Esophagus (tissue), 2 donors: ENCODE measurements at regions not wholly inside any gene's neighbourhood (a gene's known extent, or its start where the extent isn't known, plus 50 kb on each side); places are given as distances from the start of the nearest gene placed in this dataset.

ENCODE experiments used
- H3K27ac ChIP-seq, 2 donors: one replicate each; pipeline ENCODE4 v1.5.1; 2013; ENCODE audit warnings: low read depth in 2 of 2, mild to moderate bottlenecking in 2 of 2, inconsistent platforms in 1 of 2, low read length in 1 of 2, moderate library complexity in 1 of 2
- H3K27me3 ChIP-seq, 2 donors: one replicate each; pipeline ENCODE4 v1.6.1; 2013; ENCODE audit warnings: low read length in 2 of 2, control low read depth in 1 of 2, mild to moderate bottlenecking in 1 of 2; ENCODE audit not compliant: insufficient read depth in 2 of 2, control insufficient read depth in 1 of 2
- H3K36me3 ChIP-seq, 2 donors: one replicate each; pipeline ENCODE4 v1.6.1; 2013; ENCODE audit warnings: low read length in 1 of 2; ENCODE audit not compliant: control insufficient read depth in 2 of 2, insufficient read depth in 2 of 2
- H3K4me1 ChIP-seq, 2 donors: one replicate each; pipeline ENCODE4 v1.6.1; 2013; ENCODE audit warnings: low read length in 1 of 2; ENCODE audit not compliant: control insufficient read depth in 2 of 2, insufficient read depth in 2 of 2
- H3K4me3 ChIP-seq, 2 donors: one replicate each; pipeline ENCODE4 v1.5.1; 2013; ENCODE audit warnings: low read length in 2 of 2, mild to moderate bottlenecking in 2 of 2, low read depth in 1 of 2, moderate library complexity in 1 of 2
- H3K9me3 ChIP-seq, 2 donors: one replicate each; pipeline ENCODE4 v1.6.1; 2013; ENCODE audit warnings: mild to moderate bottlenecking in 2 of 2, low read depth in 1 of 2, low read length in 1 of 2, moderate library complexity in 1 of 2; ENCODE audit not compliant: control insufficient read depth in 2 of 2, insufficient read depth in 1 of 2
- WGBS, 2 donors: extraction: QIAGEN DNeasy Blood & Tissue Kit; methylation state at CpG; one replicate each; pipeline ENCODE4 v1.1.7; 2013; 5-methylcytosine and 5-hydroxymethylcytosine counted together
- donor health status: healthy with polysubstance abuse.
- donor health status: Bipolar disorder and iron deficiency.

DNA sequence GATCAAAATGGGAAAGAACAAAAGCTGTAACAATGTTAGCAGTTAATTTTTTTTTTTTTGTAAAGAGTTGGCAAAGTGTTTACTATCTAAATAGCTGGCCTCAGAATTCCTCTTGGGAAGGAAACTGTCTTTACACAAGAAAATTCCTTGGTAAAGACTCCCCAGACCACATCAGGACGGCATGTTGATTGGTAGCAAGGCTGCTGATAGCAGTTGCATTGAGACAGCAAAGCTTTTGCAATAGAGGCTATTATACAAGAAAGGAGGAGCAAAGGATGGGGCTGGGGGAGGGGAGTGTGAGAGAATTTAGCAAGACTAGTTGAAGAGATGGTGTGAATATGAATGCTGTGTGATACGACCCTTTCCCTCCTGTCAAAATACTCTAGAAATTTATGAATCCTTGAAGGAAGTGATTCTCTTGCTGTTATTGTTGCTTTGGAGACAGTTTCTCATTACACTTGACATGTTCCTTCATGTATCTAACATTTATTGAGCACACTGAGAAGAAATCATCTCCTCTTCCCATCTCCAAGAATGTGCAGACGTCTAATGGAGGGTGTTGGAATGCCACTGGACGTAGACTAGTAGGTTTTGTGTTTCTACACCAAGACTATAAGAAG is 355.6 kb downstream of the SIPA1L2 start:
- WGBS, 2 donors, result 49 to 68% methylated on average over 4 of the region's 4 CpGs
- no peaks in the 10 kb centered on the region for H3K9me3 ChIP-seq
- H3K4me1 ChIP-seq, result peaks cover 5% of the 10 kb centered on the region in 2 donors
- no peak overlapping the region for H3K4me3 ChIP-seq
- H3K27ac ChIP-seq, result no peak overlapping the region
- no peaks in the 10 kb centered on the region for H3K36me3 ChIP-seq
- H3K27me3 ChIP-seq, result no peaks in the 10 kb centered on the region

GRCh38 chr1:232273011-232273410 is 356.9 kb downstream of the SIPA1L2 start:
- Histone ChIP-seq H3K9me3 (no peaks in the 10 kb centered on the region), H3K36me3 (no peaks in the 10 kb centered on the region), H3K27ac (no peak overlapping the region), H3K27me3 (no peaks in the 10 kb centered on the region), H3K4me3 (no peak overlapping the region), H3K4me1 (peaks cover 0 to 5% of the 10 kb centered on the region in 2 donors)
- WGBS, 2 donors, result 28 to 55% methylated on average over 4 of the region's 4 CpGs

DNA sequence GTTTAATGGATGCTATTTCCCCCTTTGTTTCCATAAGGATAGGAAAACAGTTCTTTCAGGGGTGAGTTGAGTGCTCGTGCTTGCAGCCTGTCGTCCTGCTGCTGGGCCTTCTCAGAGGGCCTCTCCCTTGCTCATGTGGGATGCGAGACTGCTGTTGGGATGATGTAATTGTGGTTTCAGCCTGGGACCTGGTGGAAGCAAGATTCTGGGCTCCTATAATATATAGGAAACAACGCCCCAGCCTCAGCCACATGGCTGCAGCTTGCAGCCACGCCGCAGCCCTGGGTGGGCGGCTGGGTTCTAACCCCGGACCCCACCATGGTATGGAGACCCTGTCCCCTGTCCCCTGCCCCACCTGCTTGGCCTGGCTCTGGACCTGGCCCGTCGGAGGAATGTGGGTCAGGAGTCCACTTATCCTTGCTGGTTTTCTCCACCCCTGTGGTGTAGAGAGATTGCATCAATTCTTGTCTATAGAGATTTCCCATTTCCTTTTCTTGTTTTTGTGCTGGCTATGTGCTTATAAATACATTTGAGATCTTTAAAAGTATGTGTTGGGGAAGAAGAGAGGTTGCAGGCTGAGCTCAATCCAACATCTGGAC is 357.8 kb downstream of the SIPA1L2 start:
- Histone ChIP-seq H3K36me3 (no peaks in the 10 kb centered on the region), H3K4me3 (no peak overlapping the region), H3K27ac (no peak overlapping the region), H3K27me3 (no peaks in the 10 kb centered on the region), H3K4me1 (peaks cover 0 to 5% of the 10 kb centered on the region in 2 donors), H3K9me3 (no peaks in the 10 kb centered on the region)
- WGBS, 2 donors, result 85% methylated on average over 10 of the region's 10 CpGs

- Histone ChIP-seq H3K27ac (no peak overlapping the region), H3K36me3 (no peaks in the 10 kb centered on the region), H3K27me3 (no peaks in the 10 kb centered on the region), H3K4me3 (no peak overlapping the region), H3K4me1 (peaks cover 0 to 5% of the 10 kb centered on the region in 2 donors), H3K9me3 (no peaks in the 10 kb centered on the region)
These were observed 358.6 kb downstream of the SIPA1L2 start for GRCh38 chr1:232271299-232271698.

DNA sequence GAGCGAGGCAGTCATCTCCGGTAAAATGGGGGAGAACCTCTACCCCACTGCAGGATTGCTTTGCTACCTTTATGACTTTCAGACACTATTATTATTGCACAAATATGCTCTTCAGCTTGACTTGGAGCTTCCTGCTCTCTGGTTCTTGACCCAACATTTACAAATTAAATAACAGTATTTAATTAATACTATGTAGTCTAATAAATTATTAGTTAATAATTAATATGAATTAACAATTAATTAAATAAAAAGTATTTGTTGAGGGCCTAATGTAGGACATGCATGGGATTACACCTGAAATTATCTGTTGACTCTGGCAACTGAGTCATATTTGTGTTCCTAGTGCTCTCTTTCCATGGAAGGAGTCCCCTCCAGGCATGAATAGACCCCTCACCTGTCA is 359.9 kb downstream of the SIPA1L2 start:
- Histone ChIP-seq H3K27ac (no peak overlapping the region), H3K27me3 (no peaks in the 10 kb centered on the region), H3K4me1 (peaks cover 0 to 5% of the 10 kb centered on the region in 2 donors), H3K9me3 (no peaks in the 10 kb centered on the region), H3K36me3 (no peaks in the 10 kb centered on the region), H3K4me3 (no peak overlapping the region)
- 94 to 95% methylated on average over 2 of the region's 2 CpGs for WGBS, 2 donors

DNA sequence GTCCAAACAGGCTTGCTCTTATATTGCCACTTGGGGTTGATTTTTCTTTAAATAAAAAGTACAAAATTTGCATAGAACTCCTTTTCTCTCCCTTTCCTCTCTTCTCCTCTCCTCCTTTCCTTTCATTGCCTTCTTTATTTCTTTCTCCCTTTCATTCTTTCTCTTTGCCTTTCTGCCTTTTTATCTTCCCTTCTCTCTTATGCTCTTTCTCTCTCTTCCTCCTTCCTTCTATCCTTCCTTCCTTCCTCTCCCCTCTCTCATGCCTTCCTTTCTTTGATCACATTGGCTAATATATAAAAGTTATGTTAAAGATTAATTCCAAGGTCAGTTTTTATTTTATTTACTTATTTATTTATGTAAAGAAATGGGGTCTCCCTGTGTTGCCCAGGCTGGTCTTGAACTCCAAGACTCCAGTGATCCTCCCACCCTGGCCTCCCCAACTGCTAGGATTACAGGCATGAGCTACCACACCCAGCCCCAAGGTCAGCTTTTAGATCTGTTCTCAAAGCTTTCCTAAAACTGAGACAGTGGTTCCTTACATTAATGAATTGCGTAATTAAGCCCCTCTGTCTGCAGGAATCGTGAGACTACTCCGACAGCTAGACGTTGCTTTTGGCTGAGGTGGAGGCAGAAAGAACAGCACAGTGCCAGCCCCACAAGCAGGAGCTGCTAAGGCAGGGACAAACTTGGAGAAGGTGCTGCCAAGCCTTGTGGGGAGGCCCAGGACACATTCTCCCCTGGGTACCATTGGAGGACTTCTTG is 361.9 kb downstream of the SIPA1L2 start:
- no peaks in the 10 kb centered on the region for H3K4me1 ChIP-seq
- no peaks in the 10 kb centered on the region for H3K9me3 ChIP-seq
- no peaks in the 10 kb centered on the region for H3K36me3 ChIP-seq
- 84 to 85% methylated on average over 4 of the region's 4 CpGs for WGBS, 2 donors
- H3K27me3 ChIP-seq, result no peaks in the 10 kb centered on the region
- H3K4me3 ChIP-seq, result no peak overlapping the region
- H3K27ac ChIP-seq, result no peak overlapping the region

DNA sequence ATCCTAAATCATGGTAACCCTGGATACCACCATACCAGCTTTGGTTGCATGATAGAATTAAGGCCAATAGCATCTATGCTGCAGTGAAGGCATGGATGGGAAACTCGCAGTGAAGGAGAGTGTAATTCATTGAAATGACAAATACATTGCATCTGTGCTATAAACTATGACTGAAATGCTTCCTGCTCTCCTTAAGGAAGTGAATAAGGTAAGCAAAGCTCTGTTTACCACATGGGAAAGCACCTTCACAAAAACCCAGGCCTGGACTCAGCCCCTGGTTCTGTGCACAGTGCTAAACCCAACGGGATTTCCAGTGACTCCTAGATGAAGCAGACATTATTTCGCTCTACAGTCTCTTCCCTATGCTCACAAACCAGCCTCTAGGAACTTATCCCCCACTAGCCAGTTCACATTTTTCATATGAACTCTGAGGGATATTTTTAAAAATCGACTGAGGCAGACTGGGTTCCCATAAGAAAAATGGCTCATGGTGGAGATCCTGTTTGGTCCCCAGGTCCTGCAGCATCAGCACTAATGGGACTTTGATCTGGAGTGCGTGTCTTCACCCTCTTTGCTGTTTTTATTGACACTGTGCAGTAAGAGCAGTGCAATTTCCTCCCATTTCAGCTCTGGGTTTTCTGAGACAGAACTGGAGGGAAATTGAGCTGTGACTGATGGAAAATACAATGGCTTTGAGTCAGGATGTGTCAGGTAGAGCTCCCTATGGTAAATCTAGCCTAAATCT is 362.7 kb downstream of the SIPA1L2 start:
- H3K27ac ChIP-seq, result no peak overlapping the region
- no peak overlapping the region for H3K4me3 ChIP-seq
- H3K27me3 ChIP-seq, result no peaks in the 10 kb centered on the region
- no peaks in the 10 kb centered on the region for H3K9me3 ChIP-seq
- no peaks in the 10 kb centered on the region for H3K36me3 ChIP-seq
- no peaks in the 10 kb centered on the region for H3K4me1 ChIP-seq
- WGBS, 2 donors, result 68 to 81% methylated on average over 5 of the region's 5 CpGs

- H3K9me3 ChIP-seq, result no peaks in the 10 kb centered on the region
- 88 to 90% methylated on average over 3 of the region's 3 CpGs for WGBS, 2 donors
- H3K27me3 ChIP-seq, result no peaks in the 10 kb centered on the region
- H3K4me1 ChIP-seq, result peaks cover 0 to 5% of the 10 kb centered on the region in 2 donors
- no peak overlapping the region for H3K27ac ChIP-seq
- no peaks in the 10 kb centered on the region for H3K36me3 ChIP-seq
- no peak overlapping the region for H3K4me3 ChIP-seq
These were observed 366.5 kb downstream of the SIPA1L2 start for GRCh38 chr1:232263452-232263851.

DNA sequence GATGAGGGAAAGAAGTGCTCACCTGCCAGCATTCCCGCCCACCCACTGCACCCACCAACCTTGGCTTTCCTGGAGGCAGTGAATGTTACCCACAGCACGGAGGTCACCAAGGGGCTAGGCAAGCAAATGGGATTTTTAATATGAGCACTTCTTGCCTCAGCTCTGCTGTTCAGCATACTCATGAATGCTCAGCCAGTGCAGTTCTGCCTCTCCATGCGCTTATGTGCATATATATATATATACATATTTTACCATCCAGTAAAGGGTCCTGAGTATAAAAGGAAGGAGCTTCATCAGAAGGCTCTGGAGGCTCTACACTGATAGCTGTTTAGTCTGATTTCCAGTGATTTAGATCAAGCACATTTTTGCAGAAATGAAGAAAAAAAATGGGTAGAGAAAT is 366.9 kb downstream of the SIPA1L2 start:
- Histone ChIP-seq H3K9me3 (no peaks in the 10 kb centered on the region), H3K36me3 (no peaks in the 10 kb centered on the region), H3K4me1 (peaks cover 0 to 5% of the 10 kb centered on the region in 2 donors), H3K27ac (no peak overlapping the region), H3K27me3 (no peaks in the 10 kb centered on the region), H3K4me3 (no peak overlapping the region)
- WGBS, 2 donors, result 92 to 96% methylated on average over 3 of the region's 3 CpGs
